Pancreas (tissue), 10 donors: ENCODE measurements at regions not wholly inside any gene's neighbourhood (a gene's known extent, or its start where the extent isn't known, plus 50 kb on each side); places are given as distances from the start of the nearest gene placed in this dataset.
"Not testable (repeated sequence)": the region's sequence is repeated elsewhere in the genome, so short reads cannot be mapped to it uniquely, and the experiment has no call there.

Experiments
- ATAC-seq, 4 donors: fragments of 200-7000 bp; cut with Tn5 transposase; one replicate each; pipeline versions ENCODE4 v1.8.0 to v1.9.1; 2020; ENCODE audit warnings: mild to moderate bottlenecking in 4 of 4, moderate library complexity in 4 of 4
- DNase-seq, 6 donors: peaks; one replicate each; pipeline ENCODE4 v3.0.0-alpha.2; 2020
- FAIRE-seq: peaks from 2 replicates; lab custom pipeline; 2012; peaks lifted over from hg19 to GRCh38; lab: Jason Lieb, UNC
- H3K27ac ChIP-seq, 4 donors: fragments of 200-600 bp; sonication (generic); 1 replicate in 3 of 4; 2 replicates in 1 of 4; pipeline versions ENCODE4 v1.5.0 to v1.8.0; 2020
- H3K27me3 ChIP-seq, 4 donors: fragments of 200-600 bp; one replicate each; pipeline ENCODE4 v1.8.0; 2021
- H3K36me3 ChIP-seq, 3 donors: fragments of 200-600 bp; sonication (generic) in 1 of 3; one replicate each; pipeline versions ENCODE4 v1.5.0 to v1.8.0; 2020 to 2021
- H3K4me1 ChIP-seq, 3 donors: fragments of 200-600 bp; one replicate each; pipeline ENCODE4 v1.8.0; 2021
- H3K4me3 ChIP-seq, 4 donors: fragments of 200-600 bp; sonication (generic) in 2 of 4; one replicate each; pipeline versions ENCODE4 v1.5.0 to v1.8.0; 2020 to 2021
- H3K9me3 ChIP-seq, 4 donors: fragments of 200-600 bp; one replicate each; pipeline ENCODE4 v1.8.0; 2021
- CTCF ChIP-seq, 4 donors: fragments of 200-600 bp; sonication (generic) in 3 of 4; IDR thresholded peaks; one replicate each; pipeline versions ENCODE4 v1.5.0 to v1.8.0; 2021; ENCODE audit warnings: antibody characterized with exemption in 4 of 4
- WGBS, 2 donors: extraction: QIAGEN DNeasy Blood & Tissue Kit; methylation state at CpG; one replicate each; pipeline ENCODE4 v1.1.7; 2013; 5-methylcytosine and 5-hydroxymethylcytosine counted together
- intact Hi-C, 3 donors: fragments of 100-400 bp; cut with DNase I; formaldehyde crosslinking; loops; one replicate each; pipeline versions ENCODE4 v1.11.1 to v1.14.2; 2022
- donor health status: healthy with polysubstance abuse.
- donor health status: DM: no; HTN: no; CAD: no; lungs with moderate emphysema.
- donor health status: DM: no; HTN: no; CAD: no.
- donor health status: control.
- donor health status: control.
- donor health status: Bipolar disorder and iron deficiency.
- donor health status: DM: yes; HTN: yes; CAD: no.
- donor health status: DM: no; HTN: no; CAD: no.
- donor health status: DM: no; HTN: no; CAD: no.
- donor health status: DM: yes; HTN: yes; CAD: no.

- no peak for TF ChIP-seq CTCF (IDR thresholded peaks at IDR 0.05)
- no peak for DNase-seq
- Histone ChIP-seq H3K27me3 (no peaks in the 10 kb centered on the region), H3K27ac (no peak overlapping the region), H3K4me3 (no peak overlapping the region), H3K9me3 (no peaks in the 10 kb centered on the region), H3K36me3 (no peaks in the 10 kb centered on the region), H3K4me1 (no peaks in the 10 kb centered on the region)
- FAIRE-seq: no peak
- no peak for ATAC-seq
- WGBS, 2 donors: 33 to 48% methylated on average over 4 of the region's 4 CpGs
- intact Hi-C loops: no loop called here
Observed at GRCh38 chr1:185463011-185463410, 146.0 kb upstream of the IVNS1ABP start.

DNA sequence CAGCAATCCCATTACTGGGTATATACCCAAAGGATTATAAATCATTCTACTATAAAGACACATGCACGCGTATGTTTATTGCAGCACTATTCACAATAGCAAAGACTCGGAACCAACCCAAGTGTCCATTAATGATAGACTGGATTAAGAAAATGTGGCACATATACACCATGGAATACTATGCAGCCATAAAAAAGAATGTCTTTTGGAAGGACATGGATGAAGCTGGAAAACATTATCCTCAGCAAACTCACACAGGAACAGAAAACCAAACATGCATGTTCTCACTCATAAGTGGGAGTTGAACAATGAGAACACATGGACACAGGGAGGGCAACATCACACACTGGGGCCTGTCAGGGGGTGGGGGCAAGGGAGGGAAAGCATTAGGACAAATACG lies 143.7 kb upstream of the IVNS1ABP start:
- H3K4me3 ChIP-seq, H3K4me1 ChIP-seq, H3K36me3 ChIP-seq, H3K27ac ChIP-seq, FAIRE-seq, ATAC-seq, intact Hi-C loops, DNase-seq, H3K9me3 ChIP-seq, H3K27me3 ChIP-seq: not testable (repeated sequence)
- WGBS, 2 donors: 93 to 94% methylated on average over 4 of the region's 4 CpGs

DNA sequence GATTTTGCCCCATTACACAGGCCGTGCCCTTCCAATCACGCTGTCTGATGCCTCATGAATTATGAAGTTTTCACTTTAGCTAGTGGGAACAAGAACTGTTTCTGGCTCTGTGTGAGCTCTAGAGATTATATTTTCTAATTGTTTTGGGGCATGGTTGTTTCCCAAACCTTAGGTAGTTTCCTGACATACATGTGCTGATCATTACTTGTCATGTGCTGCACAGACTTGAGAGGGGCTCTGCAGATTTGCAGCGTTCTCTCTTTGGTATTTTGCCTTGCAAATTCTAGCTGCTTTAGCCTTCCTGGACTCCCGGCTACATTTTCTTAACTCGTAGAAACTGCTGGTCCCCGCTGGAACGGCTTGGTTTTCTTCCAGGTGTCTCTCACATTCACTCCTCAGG lies 142.1 kb upstream of the IVNS1ABP start:
- Histone ChIP-seq H3K4me1 (no peaks in the 10 kb centered on the region), H3K36me3 (no peaks in the 10 kb centered on the region), H3K27ac (no peak overlapping the region), H3K4me3 (no peak overlapping the region), H3K9me3 (no peaks in the 10 kb centered on the region), H3K27me3 (no peaks in the 10 kb centered on the region)
- no peak for DNase-seq
- no peak for ATAC-seq
- TF ChIP-seq CTCF (IDR thresholded peaks at IDR 0.05): no peak
- intact Hi-C loops: no loop called here
- no peak for FAIRE-seq
- 93 to 95% methylated on average over 7 of the region's 7 CpGs for WGBS, 2 donors

DNA sequence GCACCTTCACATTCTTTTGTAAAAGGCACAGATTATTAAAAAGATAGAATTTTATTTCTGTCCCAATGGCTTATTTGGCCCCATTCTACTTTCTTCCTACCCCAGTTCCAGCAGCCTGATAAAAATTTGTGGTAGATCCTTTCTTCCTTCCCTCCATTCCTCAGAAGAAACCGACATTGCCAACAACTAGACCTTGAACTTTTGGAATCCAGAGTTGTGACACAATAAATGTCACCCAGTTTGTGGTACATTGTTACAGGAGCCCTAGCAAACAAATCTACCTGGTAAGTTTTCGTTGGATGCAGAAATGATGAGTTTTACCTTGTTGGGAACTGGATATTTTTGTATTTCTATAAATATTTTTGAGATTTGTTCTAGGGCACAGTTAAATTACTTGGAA lies 141.6 kb upstream of the IVNS1ABP start:
- TF ChIP-seq CTCF (IDR thresholded peaks at IDR 0.05): no peak
- Histone ChIP-seq H3K27ac (no peak overlapping the region), H3K9me3 (no peaks in the 10 kb centered on the region), H3K4me3 (no peak overlapping the region), H3K27me3 (no peaks in the 10 kb centered on the region), H3K36me3 (no peaks in the 10 kb centered on the region), H3K4me1 (no peaks in the 10 kb centered on the region)
- DNase-seq: no peak
- intact Hi-C loops: no loop called here
- WGBS, 2 donors: 50% methylated on average over 2 of the region's 2 CpGs
- ATAC-seq: no peak
- no peak for FAIRE-seq

- 91% methylated on average over 7 of the region's 7 CpGs for WGBS, 2 donors
- TF ChIP-seq CTCF (IDR thresholded peaks at IDR 0.05): no peak
- Histone ChIP-seq H3K4me3 (no peak overlapping the region), H3K36me3 (no peaks in the 10 kb centered on the region), H3K27me3 (no peaks in the 10 kb centered on the region), H3K4me1 (no peaks in the 10 kb centered on the region), H3K27ac (no peak overlapping the region), H3K9me3 (no peaks in the 10 kb centered on the region)
- DNase-seq (no peak), ATAC-seq (no peak), FAIRE-seq (no peak)
- intact Hi-C loops: no loop called here
Observed at GRCh38 chr1:185453496-185454192, 136.6 kb upstream of the IVNS1ABP start.
